Mucosa of stomach (tissue), 1 donor: ENCODE measurements at regions not wholly inside any gene's neighbourhood (a gene's known extent, or its start where the extent isn't known, plus 50 kb on each side); places are given as distances from the start of the nearest gene placed in this dataset.

Source experiments
- H3K27me3 ChIP-seq: one replicate; pipeline ENCODE4 v1.7.0; 2013; ENCODE audit warnings: mild to moderate bottlenecking, low read length; ENCODE audit not compliant: control insufficient read depth, insufficient read depth
- H3K36me3 ChIP-seq: one replicate; pipeline ENCODE4 v1.7.0; 2013; ENCODE audit warnings: low read length; ENCODE audit not compliant: control insufficient read depth, insufficient read depth
- H3K4me1 ChIP-seq: one replicate; pipeline ENCODE4 v1.7.0; 2013; ENCODE audit warnings: mild to moderate bottlenecking, low read length; ENCODE audit not compliant: control insufficient read depth, insufficient read depth
- H3K4me3 ChIP-seq: one replicate; pipeline ENCODE4 v1.7.0; 2013; ENCODE audit warnings: low read length
- H3K9ac ChIP-seq: one replicate; pipeline ENCODE4 v1.7.0; 2013; ENCODE audit warnings: mild to moderate bottlenecking, low read length, moderate library complexity
- H3K9me3 ChIP-seq: one replicate; pipeline ENCODE4 v1.7.0; 2013; ENCODE audit warnings: mild to moderate bottlenecking, low read length, moderate library complexity; ENCODE audit not compliant: control insufficient read depth
- donor health status: Pancreatic carcinoma.

DNA sequence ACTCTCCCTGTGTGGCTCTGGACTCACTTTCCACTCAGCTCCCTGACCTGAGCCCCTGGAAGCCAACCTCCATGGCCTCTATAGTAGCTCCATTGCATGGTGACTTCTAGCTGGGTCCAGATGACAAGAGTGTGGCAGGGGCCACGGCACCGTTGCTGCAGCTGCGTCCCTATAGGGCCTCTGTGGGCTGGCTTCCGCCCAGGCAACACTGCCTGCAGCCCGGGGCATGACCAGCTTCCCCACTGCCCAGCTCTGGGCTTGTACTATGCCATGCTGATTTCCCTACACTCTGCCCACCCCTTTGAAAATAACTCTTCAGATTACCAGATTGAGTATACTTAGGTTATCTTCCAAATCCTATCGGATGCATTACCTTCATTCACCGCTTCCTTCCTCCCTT is 73.8 kb upstream of the NEURL1B start:
- H3K36me3 ChIP-seq, result no peaks in the 10 kb centered on the region
- no peak overlapping the region for H3K4me3 ChIP-seq
- peaks cover 30% of the 10 kb centered on the region for H3K4me1 ChIP-seq
- no peak overlapping the region for H3K9ac ChIP-seq
- no peaks in the 10 kb centered on the region for H3K9me3 ChIP-seq
- H3K27me3 ChIP-seq, result no peaks in the 10 kb centered on the region

GRCh38 chr5:172565931-172566665 is 75.0 kb upstream of the NEURL1B start:
- Histone ChIP-seq H3K27me3 (no peaks in the 10 kb centered on the region), H3K4me3 (no peak overlapping the region), H3K36me3 (no peaks in the 10 kb centered on the region), H3K4me1 (peaks cover 30% of the 10 kb centered on the region), H3K9me3 (no peaks in the 10 kb centered on the region), H3K9ac (no peak overlapping the region)

- no peak overlapping the region for H3K9ac ChIP-seq
- H3K4me3 ChIP-seq, result no peak overlapping the region
- H3K9me3 ChIP-seq, result no peaks in the 10 kb centered on the region
- H3K4me1 ChIP-seq, result peaks cover 30% of the 10 kb centered on the region
- H3K27me3 ChIP-seq, result no peaks in the 10 kb centered on the region
- H3K36me3 ChIP-seq, result no peaks in the 10 kb centered on the region
These were observed 75.6 kb upstream of the NEURL1B start for GRCh38 chr5:172565455-172565854.

GRCh38 chr5:172564883-172565282 is 76.2 kb upstream of the NEURL1B start:
- Histone ChIP-seq H3K4me3 (no peak overlapping the region), H3K4me1 (peaks cover 24% of the 10 kb centered on the region), H3K9ac (no peak overlapping the region), H3K9me3 (no peaks in the 10 kb centered on the region), H3K36me3 (no peaks in the 10 kb centered on the region), H3K27me3 (no peaks in the 10 kb centered on the region)

- no peak overlapping the region for H3K4me3 ChIP-seq
- no peak overlapping the region for H3K9ac ChIP-seq
- no peaks in the 10 kb centered on the region for H3K36me3 ChIP-seq
- H3K9me3 ChIP-seq, result no peaks in the 10 kb centered on the region
- peaks cover 21% of the 10 kb centered on the region for H3K4me1 ChIP-seq
- H3K27me3 ChIP-seq, result no peaks in the 10 kb centered on the region
These were observed 76.9 kb upstream of the NEURL1B start for GRCh38 chr5:172564188-172564587.

DNA sequence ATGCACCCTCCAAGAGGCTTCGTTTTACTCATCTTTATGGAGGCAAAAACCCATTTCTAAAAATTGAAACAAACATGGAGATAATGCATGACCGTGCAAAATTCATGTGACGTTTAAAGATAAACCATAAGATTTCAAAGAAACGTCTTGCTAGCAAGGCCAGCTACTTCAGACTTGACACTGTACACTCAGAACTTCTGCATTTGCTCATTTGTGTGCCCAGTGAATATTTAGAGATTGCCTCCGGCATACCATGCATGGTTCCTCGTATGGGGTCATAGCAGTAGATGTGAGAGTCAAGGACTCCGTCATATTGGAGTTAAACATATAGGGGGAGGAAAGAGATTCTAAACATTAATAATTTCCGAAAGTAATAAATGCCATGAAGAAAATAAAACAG is 78.6 kb upstream of the NEURL1B start:
- Histone ChIP-seq H3K36me3 (no peaks in the 10 kb centered on the region), H3K9ac (no peak overlapping the region), H3K4me1 (peaks cover 34% of the 10 kb centered on the region), H3K9me3 (no peaks in the 10 kb centered on the region), H3K27me3 (no peaks in the 10 kb centered on the region), H3K4me3 (no peak overlapping the region)

DNA sequence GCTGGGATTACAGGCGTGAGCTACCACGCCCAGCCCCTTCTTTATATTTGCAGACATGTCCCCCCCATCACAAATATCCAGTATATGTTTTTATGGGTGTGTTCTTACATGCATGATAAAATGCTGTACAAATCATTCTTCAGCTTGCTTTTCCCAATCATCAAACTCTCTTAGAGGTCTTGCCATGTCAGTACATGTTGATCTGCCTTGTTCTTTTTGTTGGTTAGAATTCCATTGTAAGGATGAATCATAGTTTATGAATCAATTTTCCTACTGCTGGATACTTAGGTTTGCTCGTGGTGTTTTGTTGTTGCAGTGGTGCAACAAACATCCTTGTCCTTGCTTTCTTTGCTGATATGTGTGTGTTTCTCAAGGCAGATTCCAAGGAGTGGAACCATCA is 79.9 kb upstream of the NEURL1B start:
- no peak overlapping the region for H3K9ac ChIP-seq
- no peaks in the 10 kb centered on the region for H3K9me3 ChIP-seq
- H3K36me3 ChIP-seq, result no peaks in the 10 kb centered on the region
- H3K27me3 ChIP-seq, result no peaks in the 10 kb centered on the region
- H3K4me1 ChIP-seq, result peaks cover 42% of the 10 kb centered on the region
- no peak overlapping the region for H3K4me3 ChIP-seq

- no peaks in the 10 kb centered on the region for H3K9me3 ChIP-seq
- H3K4me1 ChIP-seq, result peaks cover 32% of the 10 kb centered on the region
- H3K9ac ChIP-seq, result no peak overlapping the region
- H3K27me3 ChIP-seq, result no peaks in the 10 kb centered on the region
- H3K36me3 ChIP-seq, result no peaks in the 10 kb centered on the region
- H3K4me3 ChIP-seq, result no peak overlapping the region
These were observed 81.8 kb upstream of the NEURL1B start for GRCh38 chr5:172559004-172559932.

- H3K4me3 ChIP-seq, result no peak overlapping the region
- H3K9me3 ChIP-seq, result no peaks in the 10 kb centered on the region
- H3K36me3 ChIP-seq, result no peaks in the 10 kb centered on the region
- H3K4me1 ChIP-seq, result peaks cover 23% of the 10 kb centered on the region
- H3K9ac ChIP-seq, result no peak overlapping the region
- no peaks in the 10 kb centered on the region for H3K27me3 ChIP-seq
These were observed 82.7 kb upstream of the NEURL1B start for GRCh38 chr5:172558076-172558976.

DNA sequence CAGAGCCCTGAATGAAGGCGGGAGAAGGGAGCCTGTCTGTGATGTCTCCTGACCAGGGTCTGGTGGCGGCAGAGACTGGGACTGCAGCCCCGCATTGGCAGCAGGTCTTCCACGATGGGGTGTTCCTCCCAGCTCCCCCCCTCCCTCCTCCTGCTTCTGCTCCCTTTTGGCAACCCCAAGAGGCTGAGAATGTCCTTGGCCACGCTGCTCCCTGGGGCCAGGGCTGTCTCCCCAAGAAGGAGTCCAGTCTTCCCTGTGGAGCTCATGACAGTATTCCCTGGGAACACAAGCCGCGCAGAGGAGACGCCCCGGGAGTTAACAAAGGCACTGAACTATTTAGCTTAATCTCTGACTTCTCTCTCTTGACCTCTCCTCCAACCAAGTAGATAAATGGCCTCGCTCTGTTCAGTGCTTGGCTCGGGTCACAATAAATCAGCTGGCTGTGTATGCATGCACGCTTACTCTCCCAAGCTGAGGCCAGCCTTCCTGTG is 84.0 kb upstream of the NEURL1B start:
- no peaks in the 10 kb centered on the region for H3K36me3 ChIP-seq
- no peak overlapping the region for H3K4me3 ChIP-seq
- H3K9me3 ChIP-seq, result no peaks in the 10 kb centered on the region
- H3K9ac ChIP-seq, result no peak overlapping the region
- no peaks in the 10 kb centered on the region for H3K27me3 ChIP-seq
- H3K4me1 ChIP-seq, result peaks cover 22% of the 10 kb centered on the region

DNA sequence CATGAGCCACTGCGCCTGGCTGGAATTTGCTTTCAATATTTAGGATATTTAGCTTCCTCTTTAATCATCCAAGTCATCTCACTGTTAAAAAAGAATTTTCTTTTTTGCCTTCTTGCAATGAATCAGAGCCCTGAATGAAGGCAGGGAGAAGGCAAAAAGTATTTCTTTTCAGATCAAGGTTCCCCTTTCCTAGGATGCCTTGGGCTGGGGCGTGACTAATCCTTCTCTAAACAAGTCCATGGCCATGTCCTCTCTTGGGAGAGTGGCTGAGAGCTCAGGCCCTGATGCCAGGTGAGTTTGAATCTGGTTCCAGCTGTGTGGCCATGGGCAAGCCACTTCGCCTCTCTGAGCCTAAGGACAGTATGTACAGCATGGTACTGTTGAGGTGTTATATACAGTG is 84.8 kb upstream of the NEURL1B start:
- no peaks in the 10 kb centered on the region for H3K27me3 ChIP-seq
- peaks cover 22% of the 10 kb centered on the region for H3K4me1 ChIP-seq
- no peaks in the 10 kb centered on the region for H3K36me3 ChIP-seq
- no peaks in the 10 kb centered on the region for H3K9me3 ChIP-seq
- no peak overlapping the region for H3K4me3 ChIP-seq
- H3K9ac ChIP-seq, result no peak overlapping the region
